SK-N-SH (cell line): ENCODE measurements at regions not wholly inside any gene's neighbourhood (a gene's known extent, or its start where the extent isn't known, plus 50 kb on each side); places are given as distances from the start of the nearest gene placed in this dataset.

Experiments
- CHD2 ChIP-seq: fragments of 150-350 bp; IDR thresholded peaks from 2 replicates; pipeline ENCODE4 v1.6.1; 2018; ENCODE audit warnings: low read length; ENCODE audit not compliant: partially characterized antibody
- EP300 ChIP-seq, 2 experiments: IDR thresholded peaks; 2 replicates each; pipeline versions ENCODE4 v1.4.0 to v1.6.1; 2012; ENCODE audit warnings: borderline replicate concordance in 1 of 2, low read depth in 1 of 2, low read length in 1 of 2
- EZH2phosphoT487 ChIP-seq: fragments of 200-600 bp; sonication (generic); IDR thresholded peaks from 2 replicates; pipeline ENCODE4 v1.6.1; 2017; ENCODE audit warnings: low read depth, mixed run types, mild to moderate bottlenecking, antibody characterized with exemption, moderate library complexity, borderline replicate concordance
- FOXM1 ChIP-seq: IDR thresholded peaks from 2 replicates; pipeline ENCODE4 v1.4.0; 2012; ENCODE audit warnings: low read depth, mild to moderate bottlenecking
- NFIC ChIP-seq: IDR thresholded peaks from 2 replicates; pipeline ENCODE4 v1.4.0; 2012; ENCODE audit warnings: borderline replicate concordance
- NRF1 ChIP-seq: IDR thresholded peaks from 2 replicates; pipeline ENCODE4 v1.6.1; 2012; ENCODE audit warnings: low read depth, mild to moderate bottlenecking, low read length
- POLR2AphosphoS5 ChIP-seq: IDR thresholded peaks from 2 replicates; pipeline ENCODE4 v1.6.1; 2012; ENCODE audit warnings: low read depth, low read length
- REST ChIP-seq: IDR thresholded peaks from 2 replicates; pipeline ENCODE4 v1.6.1; 2012; ENCODE audit warnings: mild to moderate bottlenecking, low read depth, low read length, moderate library complexity
- RFX5 ChIP-seq: IDR thresholded peaks from 2 replicates; pipeline ENCODE4 v1.6.1; 2012; ENCODE audit warnings: mild to moderate bottlenecking, improper control_type of control experiment, low read length
- TAF1 ChIP-seq: IDR thresholded peaks from 2 replicates; pipeline ENCODE4 v1.6.1; 2012; ENCODE audit warnings: low read depth, mild to moderate bottlenecking, low read length, moderate library complexity, borderline replicate concordance
- TF ChIP-seq, protein P1 (sequence below): fragments of 200-600 bp; sonication (generic); IDR thresholded peaks from 2 replicates; pipeline ENCODE4 v1.6.1; 2017; ENCODE audit warnings: antibody characterized with exemption, mild to moderate bottlenecking, moderate library complexity

DNA sequence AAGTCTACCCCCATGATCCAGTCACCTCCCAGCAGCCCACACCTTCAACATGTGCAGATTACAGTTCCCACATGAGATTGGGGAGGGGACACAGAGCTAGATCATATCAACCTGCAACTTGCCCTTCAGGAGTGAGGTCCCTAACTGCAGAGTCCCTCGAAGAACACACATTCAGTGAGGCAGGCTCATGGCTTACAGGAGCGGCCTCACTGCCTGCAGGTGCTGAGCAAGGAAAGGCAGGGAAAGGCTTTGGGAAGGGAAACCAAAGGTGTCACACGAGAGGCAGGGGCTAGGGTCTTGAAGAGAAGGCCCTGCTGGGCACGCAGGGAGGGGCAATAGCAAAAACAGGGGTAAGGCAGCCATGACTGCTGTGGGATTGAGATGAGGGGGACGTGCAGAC, 182.4 kb upstream of the CHRNA7 start:
- TF ChIP-seq, protein P1, sequence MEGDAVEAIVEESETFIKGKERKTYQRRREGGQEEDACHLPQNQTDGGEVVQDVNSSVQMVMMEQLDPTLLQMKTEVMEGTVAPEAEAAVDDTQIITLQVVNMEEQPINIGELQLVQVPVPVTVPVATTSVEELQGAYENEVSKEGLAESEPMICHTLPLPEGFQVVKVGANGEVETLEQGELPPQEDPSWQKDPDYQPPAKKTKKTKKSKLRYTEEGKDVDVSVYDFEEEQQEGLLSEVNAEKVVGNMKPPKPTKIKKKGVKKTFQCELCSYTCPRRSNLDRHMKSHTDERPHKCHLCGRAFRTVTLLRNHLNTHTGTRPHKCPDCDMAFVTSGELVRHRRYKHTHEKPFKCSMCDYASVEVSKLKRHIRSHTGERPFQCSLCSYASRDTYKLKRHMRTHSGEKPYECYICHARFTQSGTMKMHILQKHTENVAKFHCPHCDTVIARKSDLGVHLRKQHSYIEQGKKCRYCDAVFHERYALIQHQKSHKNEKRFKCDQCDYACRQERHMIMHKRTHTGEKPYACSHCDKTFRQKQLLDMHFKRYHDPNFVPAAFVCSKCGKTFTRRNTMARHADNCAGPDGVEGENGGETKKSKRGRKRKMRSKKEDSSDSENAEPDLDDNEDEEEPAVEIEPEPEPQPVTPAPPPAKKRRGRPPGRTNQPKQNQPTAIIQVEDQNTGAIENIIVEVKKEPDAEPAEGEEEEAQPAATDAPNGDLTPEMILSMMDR: no peak
- TF ChIP-seq POLR2AphosphoS5: no peak
- no peak for TF ChIP-seq EP300 (IDR thresholded peaks at IDR 0.05; ENCODE audit: borderline replicate concordance in 1 of 2, low read depth in 1 of 2, low read length in 1 of 2)
- TF ChIP-seq NFIC: no peak
- TF ChIP-seq TAF1: no peak
- no peak for TF ChIP-seq NRF1
- no peak for TF ChIP-seq FOXM1
- TF ChIP-seq RFX5: no peak
- no peak for TF ChIP-seq CHD2
- TF ChIP-seq REST: no peak
- no peak for TF ChIP-seq EZH2phosphoT487
